NCI-H2196 treated with DMSO at 0.1 percent for 48 hours (cell line): ENCODE measurements at regions not wholly inside any gene's neighbourhood (a gene's known extent, or its start where the extent isn't known, plus 50 kb on each side); places are given as distances from the start of the nearest gene placed in this dataset.
"Not testable (repeated sequence)": the region's sequence is repeated elsewhere in the genome, so short reads cannot be mapped to it uniquely, and the experiment has no call there.

Experiments used
- DNase-seq: peaks from one replicate; lab custom pipeline; 2025; ENCODE audit not compliant: unreplicated experiment; lab: John Stamatoyannopoulos, UW

- no peak for DNase-seq
Observed at GRCh38 chr4:29704059-29704458, 1016.1 kb upstream of the PCDH7 start.

GRCh38 chr4:29708473-29708872, 1011.7 kb upstream of the PCDH7 start:
- no peak for DNase-seq

GRCh38 chr4:29710519-29710918, 1009.6 kb upstream of the PCDH7 start:
- no peak for DNase-seq

- DNase-seq, result no peak
Observed at GRCh38 chr4:29711226-29711625, 1008.9 kb upstream of the PCDH7 start.

GRCh38 chr4:29717287-29718057, 1002.7 kb upstream of the PCDH7 start:
- no peak for DNase-seq

- DNase-seq, result no peak
Observed at GRCh38 chr4:29718136-29718535, 1002.0 kb upstream of the PCDH7 start.

GRCh38 chr4:29722253-29722652, 997.9 kb upstream of the PCDH7 start:
- no peak for DNase-seq

- DNase-seq, result no peak
Observed at GRCh38 chr4:29726938-29727337, 993.2 kb upstream of the PCDH7 start.

- DNase-seq, result no peak
Observed at GRCh38 chr4:29734343-29735213, 985.6 kb upstream of the PCDH7 start.

GRCh38 chr4:29756966-29757365, 963.2 kb upstream of the PCDH7 start:
- no peak for DNase-seq

GRCh38 chr4:29762151-29762550, 958.0 kb upstream of the PCDH7 start:
- DNase-seq, result no peak

- no peak for DNase-seq
Observed at GRCh38 chr4:29770627-29771026, 949.5 kb upstream of the PCDH7 start.

GRCh38 chr4:29788123-29788522, 932.0 kb upstream of the PCDH7 start:
- DNase-seq, result not testable (repeated sequence)

- no peak for DNase-seq
Observed at GRCh38 chr4:29805245-29805644, 914.9 kb upstream of the PCDH7 start.

- no peak for DNase-seq
Observed at GRCh38 chr4:29805916-29806480, 914.2 kb upstream of the PCDH7 start.

- DNase-seq, result no peak
Observed at GRCh38 chr4:29817961-29818360, 902.2 kb upstream of the PCDH7 start.

- DNase-seq, result no peak
Observed at GRCh38 chr4:29829067-29829466, 891.1 kb upstream of the PCDH7 start.

GRCh38 chr4:29852537-29852936, 867.6 kb upstream of the PCDH7 start:
- DNase-seq, result no peak

- no peak for DNase-seq
Observed at GRCh38 chr4:29853833-29854232, 866.3 kb upstream of the PCDH7 start.

- no peak for DNase-seq
Observed at GRCh38 chr4:29861307-29861706, 858.9 kb upstream of the PCDH7 start.

- no peak for DNase-seq
Observed at GRCh38 chr4:29867412-29867811, 852.8 kb upstream of the PCDH7 start.

GRCh38 chr4:29900336-29900735, 819.8 kb upstream of the PCDH7 start:
- no peak for DNase-seq
